ENCODE measurements at regions not wholly inside any gene's neighbourhood (a gene's known extent, or its start where the extent isn't known, plus 50 kb on each side); places are given as distances from the start of the nearest gene placed in this dataset.

DNA sequence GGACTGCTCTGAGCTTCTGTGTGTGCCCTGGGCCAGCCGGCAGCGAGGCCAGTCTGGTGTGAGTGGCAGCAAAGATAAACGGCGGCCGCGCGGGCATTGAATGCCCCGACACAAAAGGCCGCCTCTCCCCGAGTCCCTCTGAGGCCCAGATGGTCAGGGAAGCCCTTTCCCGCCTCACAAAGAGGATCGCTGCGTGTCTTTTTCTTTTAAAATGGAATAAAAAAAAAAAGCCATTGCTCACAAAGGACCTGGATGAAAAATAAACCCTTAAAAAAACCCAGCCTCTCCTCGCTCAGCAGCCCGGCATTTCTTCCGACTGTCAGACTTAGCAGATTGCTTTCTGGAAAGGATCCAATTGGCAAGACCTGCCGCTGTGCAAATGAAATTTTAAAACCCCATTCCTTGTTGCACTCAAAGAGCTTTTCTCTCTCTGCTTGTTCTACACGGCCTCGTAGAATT, 578.7 kb downstream of the BCOR start:
- DNase-seq (ENCODE audit: low spot score) (no peak), ATAC-seq (ENCODE audit: low FRiP score) (no peak)

DNA sequence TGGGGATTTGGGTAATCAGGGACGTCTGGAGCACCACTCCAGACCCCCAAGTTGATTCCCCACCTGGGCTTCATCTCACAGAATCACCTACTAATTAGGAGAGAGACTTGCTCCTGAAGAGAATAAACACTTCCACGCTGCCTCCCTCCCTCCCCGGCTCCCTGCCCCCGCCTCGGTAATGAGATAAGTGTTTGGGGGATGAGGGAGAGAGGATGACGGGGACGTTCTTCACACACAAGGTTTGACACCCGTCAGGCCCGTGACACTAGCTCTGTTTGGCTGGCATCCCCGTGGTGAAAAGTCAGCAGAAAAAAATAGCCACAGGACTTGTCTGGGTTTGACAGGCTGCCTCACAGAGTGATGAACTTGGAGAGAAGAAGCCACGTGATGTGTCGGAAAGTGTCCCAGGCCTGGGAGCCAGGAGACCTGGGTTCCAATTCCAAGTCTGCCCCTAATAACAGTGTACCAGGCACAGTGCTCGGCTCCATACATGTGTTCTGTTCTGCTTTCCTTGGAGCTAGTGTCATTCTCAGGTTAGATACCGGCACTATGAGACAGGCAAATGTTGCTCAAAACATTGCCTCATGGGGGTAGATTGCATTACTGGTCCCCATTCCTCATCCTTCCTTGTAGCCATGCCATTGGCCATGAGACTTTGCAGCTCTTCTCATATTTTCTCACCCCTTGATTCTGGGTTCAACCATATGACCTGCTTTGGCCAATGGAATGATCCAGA, 578.0 kb downstream of the BCOR start:
- DNase-seq (ENCODE audit: low spot score): no peak
- no peak for ATAC-seq (ENCODE audit: low FRiP score)
- TF ChIP-seq, protein P1, sequence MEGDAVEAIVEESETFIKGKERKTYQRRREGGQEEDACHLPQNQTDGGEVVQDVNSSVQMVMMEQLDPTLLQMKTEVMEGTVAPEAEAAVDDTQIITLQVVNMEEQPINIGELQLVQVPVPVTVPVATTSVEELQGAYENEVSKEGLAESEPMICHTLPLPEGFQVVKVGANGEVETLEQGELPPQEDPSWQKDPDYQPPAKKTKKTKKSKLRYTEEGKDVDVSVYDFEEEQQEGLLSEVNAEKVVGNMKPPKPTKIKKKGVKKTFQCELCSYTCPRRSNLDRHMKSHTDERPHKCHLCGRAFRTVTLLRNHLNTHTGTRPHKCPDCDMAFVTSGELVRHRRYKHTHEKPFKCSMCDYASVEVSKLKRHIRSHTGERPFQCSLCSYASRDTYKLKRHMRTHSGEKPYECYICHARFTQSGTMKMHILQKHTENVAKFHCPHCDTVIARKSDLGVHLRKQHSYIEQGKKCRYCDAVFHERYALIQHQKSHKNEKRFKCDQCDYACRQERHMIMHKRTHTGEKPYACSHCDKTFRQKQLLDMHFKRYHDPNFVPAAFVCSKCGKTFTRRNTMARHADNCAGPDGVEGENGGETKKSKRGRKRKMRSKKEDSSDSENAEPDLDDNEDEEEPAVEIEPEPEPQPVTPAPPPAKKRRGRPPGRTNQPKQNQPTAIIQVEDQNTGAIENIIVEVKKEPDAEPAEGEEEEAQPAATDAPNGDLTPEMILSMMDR (IDR thresholded peaks at IDR 0.05): no peak

More for the DNA sequence above, 578.7 kb downstream of the BCOR start:
- TF ChIP-seq, protein P1 (IDR thresholded peaks at IDR 0.05): no peak

DNA sequence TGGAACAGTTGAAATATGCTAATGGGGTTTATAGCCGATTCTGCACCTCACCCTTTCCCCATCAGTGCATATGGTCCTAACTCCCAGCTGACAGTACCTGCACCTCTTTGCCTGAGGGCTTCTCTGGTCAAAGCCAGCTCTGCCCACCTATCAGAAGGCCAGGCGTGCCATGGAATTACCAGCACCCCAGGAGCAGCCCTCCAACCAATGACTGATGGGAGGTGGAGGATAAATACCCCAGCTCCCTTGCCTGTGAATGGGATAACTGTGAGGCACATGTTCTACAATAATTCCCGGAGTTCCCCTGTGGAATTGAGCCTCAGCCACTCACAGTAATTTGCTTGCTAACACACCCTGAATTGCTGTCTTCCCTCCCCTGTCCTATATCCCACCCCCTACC, 572.0 kb downstream of the BCOR start:
- DNase-seq (ENCODE audit: low spot score) (no peak), ATAC-seq (ENCODE audit: low FRiP score) (no peak)
- TF ChIP-seq, protein P1 (IDR thresholded peaks at IDR 0.05): no peak

DNA sequence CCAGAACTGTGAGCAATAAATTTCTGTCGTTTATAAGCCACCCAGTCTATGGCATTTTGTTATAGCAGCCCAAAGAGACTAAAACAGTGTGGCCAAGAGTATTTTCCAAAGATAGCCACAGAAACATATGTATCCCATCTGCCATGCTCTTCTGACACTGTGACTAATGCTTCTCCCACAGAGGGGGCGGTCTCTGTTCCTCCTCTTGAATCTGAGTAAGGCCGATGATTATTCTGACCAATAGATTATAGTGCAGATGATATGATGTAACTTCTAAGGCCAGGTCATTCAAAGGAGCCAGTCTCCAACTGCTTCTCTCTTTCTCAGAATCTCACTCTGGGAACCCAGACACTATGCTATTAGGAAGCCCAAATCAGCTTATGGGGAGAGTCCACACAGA, 570.7 kb downstream of the BCOR start:
- no peak for ATAC-seq (ENCODE audit: low FRiP score)

DNA sequence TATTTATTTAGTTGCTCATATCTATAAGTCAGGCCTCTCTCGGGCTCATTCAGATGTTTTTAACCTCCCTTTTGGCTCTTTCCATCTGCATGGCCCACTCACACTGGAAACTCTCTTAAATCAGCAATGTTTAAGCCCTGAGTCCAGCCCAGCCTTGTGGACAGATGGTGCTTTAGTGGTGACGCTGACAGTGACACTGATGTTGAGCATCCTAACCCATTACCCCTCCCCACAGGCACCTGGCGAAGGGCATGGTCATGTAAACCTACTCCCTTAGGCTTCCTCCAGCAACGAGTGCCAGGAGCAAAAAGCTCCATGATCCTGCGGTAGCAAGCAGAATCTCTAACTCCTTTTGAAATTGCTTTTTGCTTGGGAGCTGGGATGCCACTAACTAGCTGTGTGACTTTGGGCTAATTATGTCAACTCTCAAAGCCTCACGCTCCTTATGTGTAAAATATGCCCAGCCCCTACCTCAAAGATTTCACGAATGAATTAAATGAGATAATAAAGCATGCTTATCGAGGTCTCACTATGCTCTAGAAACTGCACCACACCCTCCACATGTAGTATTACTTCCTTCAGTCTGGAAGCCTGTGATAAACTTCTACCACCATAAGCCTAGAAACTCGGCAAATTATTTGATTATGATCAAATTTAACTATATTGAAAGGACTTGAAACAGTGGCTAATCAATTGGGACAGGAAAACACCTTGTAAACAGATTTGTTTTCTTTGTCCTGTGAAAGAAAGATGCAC, 569.4 kb downstream of the BCOR start:
- TF ChIP-seq, protein P1 (IDR thresholded peaks at IDR 0.05): no peak
- ATAC-seq (ENCODE audit: low FRiP score): no peak
- DNase-seq (ENCODE audit: low spot score): no peak

More for the DNA sequence above, 570.7 kb downstream of the BCOR start:
- TF ChIP-seq, protein P1 (IDR thresholded peaks at IDR 0.05): no peak
- DNase-seq (ENCODE audit: low spot score): no peak

DNA sequence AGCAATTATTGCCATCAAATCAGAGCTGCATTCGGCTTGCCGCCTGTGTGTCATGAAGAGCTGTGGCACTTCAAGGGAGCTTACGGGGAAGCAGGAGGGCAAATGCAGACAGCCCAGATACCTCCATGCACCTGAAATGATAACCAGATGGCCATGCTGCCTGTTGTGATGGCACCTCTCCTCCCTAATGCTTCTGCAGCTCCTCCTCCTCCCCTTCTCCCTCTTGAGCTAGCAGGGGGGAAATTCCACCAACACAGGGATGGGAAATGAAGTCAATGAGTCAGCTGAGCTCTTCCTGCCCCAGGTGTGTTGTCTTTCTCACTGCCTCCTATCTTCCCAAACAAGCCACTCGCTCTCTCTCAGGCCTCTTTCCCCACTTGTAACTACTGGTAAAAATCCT, 565.0 kb downstream of the BCOR start:
- no peak for DNase-seq (ENCODE audit: low spot score)
- TF ChIP-seq, protein P1 (IDR thresholded peaks at IDR 0.05): no peak
- ATAC-seq (ENCODE audit: low FRiP score): no peak
